ENCODE measurements at regions not wholly inside any gene's neighbourhood (a gene's known extent, or its start where the extent isn't known, plus 50 kb on each side); places are given as distances from the start of the nearest gene placed in this dataset.

GRCh38 chr10:64210211-64210610 lies 689.0 kb downstream of the REEP3 start:
- no peak overlapping the region for H3K4me3 ChIP-seq (ENCODE audit: low read depth, low read length)

GRCh38 chr10:64211466-64211865 lies 690.3 kb downstream of the REEP3 start:
- no peak for DNase-seq (ENCODE audit: low read depth)
- no peak for TF ChIP-seq CTCF (IDR thresholded peaks at IDR 0.05; ENCODE audit: insufficient read depth, low read depth, low read length)
- H3K4me3 ChIP-seq (ENCODE audit: low read depth, low read length): no peak overlapping the region

More at GRCh38 chr10:64210211-64210610, 689.0 kb downstream of the REEP3 start:
- DNase-seq (ENCODE audit: low read depth): no peak
- TF ChIP-seq CTCF (IDR thresholded peaks at IDR 0.05; ENCODE audit: insufficient read depth, low read depth, low read length): no peak

GRCh38 chr10:64215088-64215487 lies 693.9 kb downstream of the REEP3 start:
- no peak for TF ChIP-seq CTCF (IDR thresholded peaks at IDR 0.05; ENCODE audit: insufficient read depth, low read depth, low read length)
- H3K4me3 ChIP-seq (ENCODE audit: low read depth, low read length): no peak overlapping the region
- DNase-seq (ENCODE audit: low read depth): no peak

- DNase-seq (ENCODE audit: low read depth): no peak
- no peak for TF ChIP-seq CTCF (IDR thresholded peaks at IDR 0.05; ENCODE audit: insufficient read depth, low read depth, low read length)
- H3K4me3 ChIP-seq (ENCODE audit: low read depth, low read length): no peak overlapping the region
Observed at GRCh38 chr10:64219271-64220025, 698.2 kb downstream of the REEP3 start.

- no peak for DNase-seq (ENCODE audit: low read depth)
- TF ChIP-seq CTCF (IDR thresholded peaks at IDR 0.05; ENCODE audit: insufficient read depth, low read depth, low read length): no peak
- no peak overlapping the region for H3K4me3 ChIP-seq (ENCODE audit: low read depth, low read length)
Observed at GRCh38 chr10:64234489-64234888, 713.3 kb downstream of the REEP3 start.

- no peak overlapping the region for H3K4me3 ChIP-seq (ENCODE audit: low read depth, low read length)
- TF ChIP-seq CTCF (IDR thresholded peaks at IDR 0.05; ENCODE audit: insufficient read depth, low read depth, low read length): no peak
- no peak for DNase-seq (ENCODE audit: low read depth)
Observed at GRCh38 chr10:64257704-64258103, 736.5 kb downstream of the REEP3 start.

GRCh38 chr10:64261092-64261491 lies 739.9 kb downstream of the REEP3 start:
- no peak for TF ChIP-seq CTCF (IDR thresholded peaks at IDR 0.05; ENCODE audit: insufficient read depth, low read depth, low read length)

More at GRCh38 chr10:64261092-64261491, 739.9 kb downstream of the REEP3 start:
- DNase-seq (ENCODE audit: low read depth): no peak
- no peak overlapping the region for H3K4me3 ChIP-seq (ENCODE audit: low read depth, low read length)
